ENCODE measurements at regions not wholly inside any gene's neighbourhood (a gene's known extent, or its start where the extent isn't known, plus 50 kb on each side); places are given as distances from the start of the nearest gene placed in this dataset.
A peak's percentile ranks its signal among the peaks of the same experiment; 100 is the strongest.
"Not testable (repeated sequence)": the region's sequence is repeated elsewhere in the genome, so short reads cannot be mapped to it uniquely, and the experiment has no call there.

GRCh38 chr17:77526259-77526711 is 385.5 kb downstream of the SEC14L1 start:
- no peak for DNase-seq (ENCODE audit: low read depth)

GRCh38 chr17:77526728-77527350 is 386.1 kb downstream of the SEC14L1 start:
- DNase-seq (ENCODE audit: low read depth): no peak

GRCh38 chr17:77527409-77527808 is 386.6 kb downstream of the SEC14L1 start:
- no peak for DNase-seq (ENCODE audit: low read depth)

- no peak for DNase-seq (ENCODE audit: low read depth)
Measured at GRCh38 chr17:77527836-77528505, 387.2 kb downstream of the SEC14L1 start.

GRCh38 chr17:77528516-77529327 is 388.0 kb downstream of the SEC14L1 start:
- peak; percentile 16 for DNase-seq (ENCODE audit: low read depth)

GRCh38 chr17:77529328-77529650 is 388.5 kb downstream of the SEC14L1 start:
- no peak for DNase-seq (ENCODE audit: low read depth)

- no peak for DNase-seq (ENCODE audit: low read depth)
Measured at GRCh38 chr17:77530591-77530990, 389.8 kb downstream of the SEC14L1 start.

- DNase-seq (ENCODE audit: low read depth): no peak
Measured at GRCh38 chr17:77531002-77531401, 390.2 kb downstream of the SEC14L1 start.

- no peak for DNase-seq (ENCODE audit: low read depth)
Measured at GRCh38 chr17:77531641-77532040, 390.9 kb downstream of the SEC14L1 start.

GRCh38 chr17:77533697-77534096 is 392.9 kb downstream of the SEC14L1 start:
- not testable (repeated sequence) for DNase-seq (ENCODE audit: low read depth)

GRCh38 chr17:77534137-77534536 is 393.4 kb downstream of the SEC14L1 start:
- DNase-seq (ENCODE audit: low read depth): no peak

GRCh38 chr17:77535435-77535834 is 394.7 kb downstream of the SEC14L1 start:
- DNase-seq (ENCODE audit: low read depth): no peak

- no peak for DNase-seq (ENCODE audit: low read depth)
Measured at GRCh38 chr17:77535892-77536291, 395.1 kb downstream of the SEC14L1 start.

GRCh38 chr17:77537566-77537965 is 396.8 kb downstream of the SEC14L1 start:
- DNase-seq (ENCODE audit: low read depth): no peak

GRCh38 chr17:77540531-77540930 is 399.8 kb downstream of the SEC14L1 start:
- no peak for DNase-seq (ENCODE audit: low read depth)

GRCh38 chr17:77540975-77541374 is 400.2 kb downstream of the SEC14L1 start:
- DNase-seq (ENCODE audit: low read depth): no peak

GRCh38 chr17:77542011-77542410 is 401.2 kb downstream of the SEC14L1 start:
- DNase-seq (ENCODE audit: low read depth): no peak

GRCh38 chr17:77542551-77543490 is 402.1 kb downstream of the SEC14L1 start:
- peak; percentile 52 for DNase-seq (ENCODE audit: low read depth)

GRCh38 chr17:77543801-77544200 is 403.0 kb downstream of the SEC14L1 start:
- no peak for DNase-seq (ENCODE audit: low read depth)

GRCh38 chr17:77544347-77545110 is 403.8 kb downstream of the SEC14L1 start:
- DNase-seq (ENCODE audit: low read depth): no peak

GRCh38 chr17:77546772-77547241 is 406.0 kb downstream of the SEC14L1 start:
- DNase-seq (ENCODE audit: low read depth): no peak
